ENCODE measurements at regions not wholly inside any gene's neighbourhood (a gene's known extent, or its start where the extent isn't known, plus 50 kb on each side); places are given as distances from the start of the nearest gene placed in this dataset.

- no peak for TF ChIP-seq CTCF (optimal IDR thresholded peaks at IDR 0.05 in 1 of 3, IDR thresholded peaks at IDR 0.05 in 1 of 3, conservative IDR thresholded peaks at IDR 0.05 in 1 of 3; ENCODE audit: extremely low read depth in 1 of 3, insufficient read depth in 2 of 3, low read length in 3 of 3)
- TF ChIP-seq EZH2 (IDR thresholded peaks at IDR 0.05; ENCODE audit: low read length), result no peak
Measured at GRCh38 chr13:22647156-22647850, 533.5 kb upstream of the SGCG start.

Measured in keratinocyte (primary cell).